ENCODE measurements at regions not wholly inside any gene's neighbourhood (a gene's known extent, or its start where the extent isn't known, plus 50 kb on each side); places are given as distances from the start of the nearest gene placed in this dataset.

DNA sequence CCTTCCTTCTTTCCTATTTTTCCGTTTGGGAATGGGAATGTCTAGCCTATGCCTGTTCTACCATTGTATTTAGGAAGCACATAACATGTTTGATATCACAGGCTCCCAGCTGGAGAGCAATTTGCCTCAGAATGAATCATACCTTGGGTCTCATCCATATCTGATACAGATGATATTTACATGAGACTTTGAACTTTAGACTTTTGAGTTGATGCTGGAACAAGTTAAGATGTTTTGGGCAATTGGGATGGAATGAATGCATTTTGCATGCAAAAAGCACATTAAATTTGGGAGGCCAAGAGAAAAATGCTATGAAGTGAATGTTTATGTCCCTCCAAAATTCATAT lies 61.9 kb upstream of the BEGAIN start:
- no peak for TF ChIP-seq EP300 (IDR thresholded peaks at IDR 0.05; ENCODE audit: low read depth)
- no peak for TF ChIP-seq CTCF (IDR thresholded peaks at IDR 0.05)
- peak in 1 of 3 donors; percentile 54 for TF ChIP-seq POLR2AphosphoS5 (IDR thresholded peaks at IDR 0.05)
- TF ChIP-seq POLR2A (IDR thresholded peaks at IDR 0.05), result no peak

All from transverse colon (tissue), 4 donors.